Bronchial epithelial cell (primary cell): ENCODE measurements at regions not wholly inside any gene's neighbourhood (a gene's known extent, or its start where the extent isn't known, plus 50 kb on each side); places are given as distances from the start of the nearest gene placed in this dataset.

Experiments
- DNase-seq: peaks from one replicate; pipeline ENCODE4 v3.0.0-alpha.2; 2010; ENCODE audit warnings: low read depth
- FAIRE-seq: peaks from 2 replicates; lab custom pipeline; 2011; peaks lifted over from hg19 to GRCh38; lab: Jason Lieb, UNC
- H3K27me3 ChIP-seq: 2 replicates; pipeline ENCODE4 v1.5.1; 2011; ENCODE audit warnings: low read length; ENCODE audit not compliant: control insufficient read depth, insufficient read depth
- H3K36me3 ChIP-seq: 2 replicates; pipeline ENCODE4 v1.5.1; 2011; ENCODE audit warnings: low read length; ENCODE audit not compliant: control insufficient read depth, insufficient read depth
- H3K4me3 ChIP-seq: 2 replicates; pipeline ENCODE4 v1.5.1; 2011; ENCODE audit warnings: mild to moderate bottlenecking, low read depth, low read length, control low read depth
- TF ChIP-seq, protein P1 (sequence below): IDR thresholded peaks from 2 replicates; pipeline ENCODE4 v1.5.1; 2011; ENCODE audit warnings: mild to moderate bottlenecking, moderate library complexity, low read length, control low read depth, inconsistent platforms; ENCODE audit not compliant: insufficient read depth, severe bottlenecking

GRCh38 chr5:20224966-20225365 lies 237.0 kb upstream of the CDH18 start:
- H3K27me3 ChIP-seq, result no peaks in the 10 kb centered on the region
- H3K4me3 ChIP-seq, result no peak overlapping the region
- no peaks in the 10 kb centered on the region for H3K36me3 ChIP-seq
- no peak for DNase-seq
- FAIRE-seq, result no peak
- TF ChIP-seq, protein P1, sequence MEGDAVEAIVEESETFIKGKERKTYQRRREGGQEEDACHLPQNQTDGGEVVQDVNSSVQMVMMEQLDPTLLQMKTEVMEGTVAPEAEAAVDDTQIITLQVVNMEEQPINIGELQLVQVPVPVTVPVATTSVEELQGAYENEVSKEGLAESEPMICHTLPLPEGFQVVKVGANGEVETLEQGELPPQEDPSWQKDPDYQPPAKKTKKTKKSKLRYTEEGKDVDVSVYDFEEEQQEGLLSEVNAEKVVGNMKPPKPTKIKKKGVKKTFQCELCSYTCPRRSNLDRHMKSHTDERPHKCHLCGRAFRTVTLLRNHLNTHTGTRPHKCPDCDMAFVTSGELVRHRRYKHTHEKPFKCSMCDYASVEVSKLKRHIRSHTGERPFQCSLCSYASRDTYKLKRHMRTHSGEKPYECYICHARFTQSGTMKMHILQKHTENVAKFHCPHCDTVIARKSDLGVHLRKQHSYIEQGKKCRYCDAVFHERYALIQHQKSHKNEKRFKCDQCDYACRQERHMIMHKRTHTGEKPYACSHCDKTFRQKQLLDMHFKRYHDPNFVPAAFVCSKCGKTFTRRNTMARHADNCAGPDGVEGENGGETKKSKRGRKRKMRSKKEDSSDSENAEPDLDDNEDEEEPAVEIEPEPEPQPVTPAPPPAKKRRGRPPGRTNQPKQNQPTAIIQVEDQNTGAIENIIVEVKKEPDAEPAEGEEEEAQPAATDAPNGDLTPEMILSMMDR, result no peak

- no peaks in the 10 kb centered on the region for H3K36me3 ChIP-seq
- no peak overlapping the region for H3K4me3 ChIP-seq
- no peaks in the 10 kb centered on the region for H3K27me3 ChIP-seq
- FAIRE-seq, result no peak
- TF ChIP-seq, protein P1, result no peak
- DNase-seq, result no peak
These were observed 236.0 kb upstream of the CDH18 start for GRCh38 chr5:20224046-20224445.

DNA sequence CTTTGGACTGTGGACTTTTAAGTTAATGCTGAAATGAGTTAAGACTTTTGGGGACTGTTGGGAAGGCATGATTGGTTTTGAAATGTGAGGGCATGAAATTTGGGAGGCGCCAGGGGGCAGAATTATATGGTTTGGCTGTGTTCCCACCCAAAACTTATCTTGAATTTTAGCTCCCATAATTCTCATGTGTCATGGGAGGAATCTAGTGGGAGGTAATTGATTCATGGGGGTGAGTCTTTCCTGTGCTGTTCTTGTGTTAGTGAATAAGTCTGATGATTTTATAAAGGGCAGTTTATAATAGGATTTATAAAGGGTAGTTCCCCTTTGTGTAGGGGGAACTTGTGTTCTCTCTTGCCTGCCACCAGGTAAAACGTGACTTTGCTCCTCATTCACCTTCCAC lies 235.5 kb upstream of the CDH18 start:
- DNase-seq, result no peak
- Histone ChIP-seq H3K4me3 (no peak overlapping the region), H3K27me3 (no peaks in the 10 kb centered on the region), H3K36me3 (no peaks in the 10 kb centered on the region)
- FAIRE-seq, result no peak
- TF ChIP-seq, protein P1, result no peak

- Histone ChIP-seq H3K4me3 (no peak overlapping the region), H3K36me3 (no peaks in the 10 kb centered on the region), H3K27me3 (no peaks in the 10 kb centered on the region)
- DNase-seq (no peak), FAIRE-seq (no peak)
- TF ChIP-seq, protein P1, result no peak
These were observed 227.3 kb upstream of the CDH18 start for GRCh38 chr5:20215257-20215656.

GRCh38 chr5:20213803-20214202 lies 225.8 kb upstream of the CDH18 start:
- TF ChIP-seq, protein P1, result no peak
- H3K4me3 ChIP-seq, result no peak overlapping the region
- no peak for FAIRE-seq
- H3K36me3 ChIP-seq, result no peaks in the 10 kb centered on the region
- no peak for DNase-seq
- H3K27me3 ChIP-seq, result no peaks in the 10 kb centered on the region

- Histone ChIP-seq H3K36me3 (no peaks in the 10 kb centered on the region), H3K27me3 (no peaks in the 10 kb centered on the region), H3K4me3 (no peak overlapping the region)
- DNase-seq (no peak), FAIRE-seq (no peak)
- TF ChIP-seq, protein P1, result no peak
These were observed 224.7 kb upstream of the CDH18 start for GRCh38 chr5:20212701-20213100.
